WTC11 (cell line): ENCODE measurements at regions not wholly inside any gene's neighbourhood (a gene's known extent, or its start where the extent isn't known, plus 50 kb on each side); places are given as distances from the start of the nearest gene placed in this dataset.

Source experiments
- ATAC-seq: fragments of 200-7000 bp; cut with Tn5 transposase; 2 replicates; pipeline ENCODE4 v1.10.0; 2021; ENCODE audit warnings: mild to moderate bottlenecking, moderate library complexity
- CTCF ChIA-PET: fragments of 300-600 bp; sonication (Branson Sonifier 250); formaldehyde crosslinking; loops from one replicate; lab custom pipeline; 2021; ENCODE audit warnings: antibody characterized with exemption; lab: Charles Lee
- POLR2A ChIA-PET: fragments of 350-600 bp; sonication (Branson Sonifier 250); formaldehyde crosslinking; loops from one replicate; lab custom pipeline; 2021; ENCODE audit warnings: antibody characterized with exemption; lab: Charles Lee
- DNase-seq: peaks from one replicate; pipeline ENCODE4 v3.0.0; 2021; ENCODE audit warnings: low spot score
- H3K27ac Mint-ChIP-seq: 2 replicates; pipeline ENCODE4 v1.8.0; 2021; ENCODE audit warnings: mixed read lengths
- H3K27me3 Mint-ChIP-seq: 2 replicates; pipeline ENCODE4 v1.8.0; 2021; ENCODE audit warnings: low read depth, mild to moderate bottlenecking, moderate library complexity, mixed read lengths
- H3K36me3 Mint-ChIP-seq: 2 replicates; pipeline ENCODE4 v1.8.0; 2021; ENCODE audit warnings: mixed read lengths
- H3K4me1 Mint-ChIP-seq: 2 replicates; pipeline ENCODE4 v1.8.0; 2022; ENCODE audit warnings: mixed read lengths
- H3K4me3 Mint-ChIP-seq: 2 replicates; pipeline ENCODE4 v1.8.0; 2021; ENCODE audit warnings: mild to moderate bottlenecking, moderate library complexity, mixed read lengths
- H3K9me3 Mint-ChIP-seq: 2 replicates; pipeline ENCODE4 v1.8.0; 2021; ENCODE audit warnings: mixed read lengths
- ARID4B ChIP-seq: sonication (generic); formaldehyde crosslinking; IDR thresholded peaks from 2 replicates; pipeline ENCODE4 v1.8.0; 2023; ENCODE audit warnings: missing genetic modification reagents, mild to moderate bottlenecking, borderline replicate concordance
- ATF2 ChIP-seq: sonication (generic); formaldehyde crosslinking; IDR thresholded peaks from 2 replicates; pipeline ENCODE4 v1.8.1; 2022; ENCODE audit warnings: low read depth, missing genetic modification reagents, borderline replicate concordance
- E2F4 ChIP-seq: sonication (generic); formaldehyde crosslinking; IDR thresholded peaks from 2 replicates; pipeline ENCODE4 v1.8.1; 2022; ENCODE audit warnings: low read depth, mild to moderate bottlenecking, moderate library complexity, missing genetic modification reagents, borderline replicate concordance
- ELF4 ChIP-seq: sonication (generic); formaldehyde crosslinking; IDR thresholded peaks from 2 replicates; pipeline ENCODE4 v1.8.1; 2022; ENCODE audit warnings: low read depth, mild to moderate bottlenecking, moderate library complexity, missing genetic modification reagents
- ESRRA ChIP-seq: sonication (generic); formaldehyde crosslinking; IDR thresholded peaks from 2 replicates; pipeline ENCODE4 v1.8.1; 2022; ENCODE audit warnings: mild to moderate bottlenecking, missing genetic modification reagents, borderline replicate concordance
- FOXJ3 ChIP-seq: sonication (generic); formaldehyde crosslinking; IDR thresholded peaks from 2 replicates; pipeline ENCODE4 v1.9.0; 2021; ENCODE audit warnings: missing genetic modification reagents, mild to moderate bottlenecking, borderline replicate concordance
- GTF2I ChIP-seq: fragments of 250-450 bp; sonication (Bioruptor Pico); conservative IDR thresholded peaks from 2 replicates; pipeline ENCODE4 v1.4.0; 2021; ENCODE audit warnings: mild to moderate bottlenecking
- HMGA2 ChIP-seq: fragments of 250-450 bp; sonication (Bioruptor Pico); IDR thresholded peaks from 2 replicates; pipeline ENCODE4 v1.4.0; 2021; ENCODE audit warnings: mild to moderate bottlenecking, moderate library complexity
- JAZF1 ChIP-seq: fragments of 250-450 bp; sonication (Bioruptor Pico); IDR thresholded peaks from 2 replicates; pipeline ENCODE4 v1.9.0; 2021; ENCODE audit warnings: moderate library complexity, mild to moderate bottlenecking, inconsistent platforms
- JUN ChIP-seq: sonication (generic); formaldehyde crosslinking; IDR thresholded peaks from 2 replicates; pipeline ENCODE4 v1.8.0; 2023; ENCODE audit warnings: mild to moderate bottlenecking, missing genetic modification reagents
- MAX ChIP-seq: sonication (generic); formaldehyde crosslinking; IDR thresholded peaks from 2 replicates; pipeline ENCODE4 v1.8.0; 2022; ENCODE audit warnings: mild to moderate bottlenecking, missing genetic modification reagents
- MLX ChIP-seq: sonication (generic); formaldehyde crosslinking; IDR thresholded peaks from 2 replicates; pipeline ENCODE4 v1.8.1; 2023; ENCODE audit warnings: mild to moderate bottlenecking, missing genetic modification reagents, moderate library complexity
- MYBL2 ChIP-seq: sonication (generic); formaldehyde crosslinking; IDR thresholded peaks from 2 replicates; pipeline ENCODE4 v1.8.1; 2023; ENCODE audit warnings: mild to moderate bottlenecking, moderate library complexity, missing genetic modification reagents
- NFE2L1 ChIP-seq: sonication (generic); formaldehyde crosslinking; IDR thresholded peaks from 2 replicates; pipeline ENCODE4 v1.8.1; 2023; ENCODE audit warnings: missing genetic modification reagents
- NR3C1 ChIP-seq: sonication (generic); formaldehyde crosslinking; conservative IDR thresholded peaks from 2 replicates; pipeline ENCODE4 v1.8.1; 2023; ENCODE audit warnings: low read depth, mild to moderate bottlenecking, missing genetic modification reagents
- ZBTB43 ChIP-seq: sonication (generic); formaldehyde crosslinking; IDR thresholded peaks from 2 replicates; pipeline ENCODE4 v1.8.1; 2023; ENCODE audit warnings: mild to moderate bottlenecking, missing genetic modification reagents
- ZNF219 ChIP-seq: sonication (generic); formaldehyde crosslinking; IDR thresholded peaks from 2 replicates; pipeline ENCODE4 v1.8.0; 2023; ENCODE audit warnings: missing genetic modification reagents, mild to moderate bottlenecking, borderline replicate concordance
- ZNF425 ChIP-seq: fragments of 250-450 bp; sonication (Bioruptor Pico); conservative IDR thresholded peaks from 2 replicates; pipeline ENCODE4 v1.9.0; 2021; ENCODE audit warnings: mild to moderate bottlenecking

GRCh38 chr6:40042232-40042631 lies 108.0 kb upstream of the MOCS1 start:
- Mint-ChIP-seq H3K4me3 (no peak overlapping the region), H3K27me3 (peaks cover 8% of the 10 kb centered on the region), H3K27ac (no peak overlapping the region), H3K9me3 (peaks cover 36% of the 10 kb centered on the region), H3K36me3 (peaks cover 9% of the 10 kb centered on the region), H3K4me1 (peaks cover 20% of the 10 kb centered on the region)
- POLR2A ChIA-PET = no interaction called here
- no peak for TF ChIP-seq GTF2I (CRISPR knock-in tag)
- no peak for TF ChIP-seq ESRRA
- no peak for TF ChIP-seq ATF2 (CRISPR knock-in tag)
- TF ChIP-seq ELF4 = no peak
- CTCF ChIA-PET = no interaction called here
- DNase-seq = no peak
- ATAC-seq = no peak

- Mint-ChIP-seq H3K4me3 (no peak overlapping the region), H3K27ac (no peak overlapping the region), H3K27me3 (peaks cover 6% of the 10 kb centered on the region; the same call in 1 of the 2 replicates), H3K36me3 (peaks cover 9% of the 10 kb centered on the region), H3K4me1 (peaks cover 20% of the 10 kb centered on the region), H3K9me3 (peaks cover 30% of the 10 kb centered on the region)
- ChIA-PET CTCF (interaction anchor here (0.9 to 1.4 kb wide), 3 partner anchors 12 to 879 kb away, joined by 3 to 4 read pairs (median 4); no protein-coding TSS in a partner anchor), POLR2A (no interaction called here)
- DNase-seq (no peak), ATAC-seq (peak; percentile 41; the same call in 1 of the 2 replicates)
- TF ChIP-seq MLX (no peak), JUN (CRISPR knock-in tag) (no peak), MYBL2 (CRISPR knock-in tag) (no peak), ZNF425 (CRISPR knock-in tag) (no peak), NR3C1 (no peak), ARID4B (no peak)
These were observed 104.8 kb upstream of the MOCS1 start for GRCh38 chr6:40039042-40039441.

GRCh38 chr6:40038626-40039025 lies 104.4 kb upstream of the MOCS1 start:
- Mint-ChIP-seq H3K27me3 (peaks cover 6% of the 10 kb centered on the region; the same call in 1 of the 2 replicates), H3K27ac (no peak overlapping the region), H3K4me1 (peaks cover 20% of the 10 kb centered on the region), H3K4me3 (no peak overlapping the region), H3K36me3 (peaks cover 9% of the 10 kb centered on the region), H3K9me3 (peaks cover 26% of the 10 kb centered on the region)
- DNase-seq (no peak), ATAC-seq (no peak)
- CTCF ChIA-PET = interaction anchor here (0.9 to 1.4 kb wide), 3 partner anchors 12 to 880 kb away, joined by 3 to 4 read pairs (median 3); partner anchors contain the start of gene LRFN2
- POLR2A ChIA-PET = no interaction called here
- TF ChIP-seq HMGA2 (CRISPR knock-in tag) (no peak), FOXJ3 (CRISPR knock-in tag) (no peak), ZBTB43 (CRISPR knock-in tag) (no peak), NFE2L1 (CRISPR knock-in tag) (no peak), MAX (CRISPR knock-in tag) (no peak), ESRRA (no peak), JAZF1 (no peak), E2F4 (no peak), ZNF219 (no peak)
